DMS53 treated with DMSO at 0.1 percent for 48 hours (cell line): ENCODE measurements at regions not wholly inside any gene's neighbourhood (a gene's known extent, or its start where the extent isn't known, plus 50 kb on each side); places are given as distances from the start of the nearest gene placed in this dataset.

Source experiments
- DNase-seq: peaks from one replicate; lab custom pipeline; 2025; ENCODE audit not compliant: unreplicated experiment; lab: John Stamatoyannopoulos, UW

DNA sequence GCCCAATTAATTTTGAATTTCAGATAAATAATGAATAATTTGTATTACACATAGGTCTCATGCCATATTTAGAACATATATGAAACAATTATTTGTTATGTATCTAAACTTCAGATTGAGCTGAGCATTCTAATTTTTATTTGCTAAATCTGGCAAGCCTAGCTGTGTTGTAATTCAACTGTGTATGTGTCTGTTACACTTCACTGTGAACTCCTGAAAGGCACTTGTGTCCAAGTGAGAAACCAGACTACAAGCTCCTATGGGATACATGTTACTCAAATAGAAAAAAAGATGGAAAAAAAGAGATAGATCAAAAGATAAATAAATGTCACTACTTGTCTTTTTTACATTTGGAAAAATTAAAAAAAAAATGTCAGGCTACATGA, 56.5 kb upstream of the ANKRD55 start:
- no peak for DNase-seq

DNA sequence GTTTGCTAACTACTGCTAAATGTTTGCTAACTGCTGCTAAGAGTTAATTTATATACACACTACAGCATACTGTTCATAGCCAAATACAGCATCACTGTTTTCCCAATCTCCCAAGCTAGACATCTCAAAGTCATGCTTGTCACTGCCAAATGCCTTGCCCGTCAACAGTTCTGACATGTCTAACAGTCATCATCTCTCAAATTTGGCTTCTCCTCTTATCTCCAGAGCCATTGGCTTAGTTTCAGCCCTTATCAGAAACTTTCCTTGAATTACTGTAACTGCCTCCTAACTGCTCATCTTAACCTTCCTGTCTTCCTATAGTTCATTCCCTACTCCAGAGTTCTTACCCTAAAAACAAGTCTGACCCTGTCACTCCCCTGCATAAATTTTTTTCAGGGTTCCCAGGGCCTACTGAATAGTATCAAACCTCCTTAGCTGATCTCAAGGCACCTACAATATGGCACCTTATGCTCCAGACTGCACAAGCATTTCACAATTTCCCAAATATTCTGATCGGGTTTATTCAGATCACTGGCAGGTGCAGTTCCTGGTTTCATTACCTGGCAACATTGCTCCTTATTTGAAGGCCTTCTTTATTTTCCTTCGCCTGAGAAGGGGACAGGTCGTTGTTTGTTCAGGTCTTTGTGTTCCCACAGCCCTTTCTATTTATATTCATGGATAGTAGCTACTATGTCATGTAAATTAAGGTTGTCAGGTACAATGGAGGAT, 55.9 kb upstream of the ANKRD55 start:
- no peak for DNase-seq

DNA sequence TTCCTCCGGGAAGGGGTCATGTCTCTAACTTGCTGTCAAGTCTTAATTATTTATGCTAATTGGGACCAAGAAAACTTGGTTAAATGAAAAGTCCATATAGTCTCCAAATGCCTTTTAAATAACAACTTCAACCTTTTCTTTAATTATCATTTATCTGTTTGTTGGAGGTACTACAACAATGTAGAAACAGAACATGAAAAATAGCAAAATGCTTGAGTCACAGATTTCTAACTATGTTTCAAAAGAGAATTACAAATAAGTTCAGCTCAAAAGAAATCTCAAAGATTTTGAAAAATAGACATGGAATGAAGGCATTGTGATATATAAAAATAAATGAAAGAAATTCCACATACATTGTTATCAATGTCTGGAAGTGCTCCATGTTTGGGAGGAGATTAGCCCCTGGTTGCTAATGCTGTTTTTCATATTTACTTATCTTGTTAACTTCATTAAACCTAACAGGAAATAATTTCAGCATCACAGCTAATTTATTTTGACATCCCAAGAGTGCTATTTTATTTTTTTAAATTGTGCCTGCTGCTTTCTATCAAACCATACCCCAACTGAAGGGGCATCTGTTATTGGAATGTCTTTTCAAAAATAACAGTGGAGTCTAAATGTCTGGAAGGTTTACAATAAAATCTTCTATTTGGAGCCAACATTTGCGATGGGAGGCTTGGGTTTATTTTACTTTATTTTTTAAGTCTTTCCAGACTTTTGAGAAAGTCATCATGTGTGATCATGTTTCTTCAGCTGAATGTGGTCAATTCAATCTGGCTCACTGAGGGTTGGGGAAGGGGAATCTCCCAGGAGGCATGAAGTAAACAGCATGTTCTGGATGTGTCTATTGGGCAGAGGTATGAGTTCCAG, 53.1 kb upstream of the ANKRD55 start:
- DNase-seq, result no peak

DNA sequence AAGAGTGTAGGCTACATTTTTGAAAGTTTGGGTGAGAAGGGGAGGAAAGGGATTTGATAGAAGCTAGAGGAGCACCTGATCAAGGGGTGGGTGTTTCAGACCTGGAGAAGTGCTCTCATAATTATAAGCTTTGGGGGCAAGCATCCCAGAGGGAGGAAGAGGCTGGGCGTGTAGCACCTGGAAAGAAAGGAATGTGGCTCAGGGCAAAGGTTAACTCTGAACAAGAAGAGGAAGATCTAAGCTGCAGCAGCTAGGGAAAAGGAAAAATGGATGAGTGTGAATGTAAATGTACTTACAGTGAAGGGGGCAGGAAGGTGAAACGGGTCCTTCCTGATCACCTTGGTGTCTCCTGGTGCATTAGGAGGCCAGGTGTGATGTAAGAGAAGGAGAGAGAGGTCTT, 49.8 kb upstream of the ANKRD55 start:
- no peak for DNase-seq
